CD4-positive, alpha-beta T cell treated with Interleukin-4 for 1 hour (primary cell): ENCODE measurements at regions not wholly inside any gene's neighbourhood (a gene's known extent, or its start where the extent isn't known, plus 50 kb on each side); places are given as distances from the start of the nearest gene placed in this dataset.

Experiments
- DNase-seq, 2 donors: peaks; one replicate each; pipeline ENCODE4 v3.0.0-alpha.2; 2020 to 2022

DNA sequence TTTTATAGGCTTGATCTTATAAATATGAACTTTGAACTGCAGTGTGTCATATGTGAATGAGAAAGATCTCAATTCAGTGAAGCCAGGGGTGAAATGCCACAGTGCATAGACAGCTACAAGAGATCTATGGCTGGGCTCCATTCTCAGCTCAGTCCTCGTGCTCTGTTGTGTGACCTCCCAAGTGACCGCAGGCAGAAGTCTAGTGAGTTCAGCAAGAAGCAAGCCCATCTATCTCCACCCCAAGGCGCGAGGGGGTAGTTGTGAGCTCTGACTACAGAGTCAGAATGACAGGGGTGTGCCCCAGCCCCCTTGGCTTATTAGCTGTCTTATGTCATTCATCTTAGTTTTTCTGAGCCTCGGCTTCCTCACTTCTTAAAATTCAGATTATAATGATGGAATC, 378.3 kb downstream of the FBXW7 start:
- DNase-seq, result no peak

DNA sequence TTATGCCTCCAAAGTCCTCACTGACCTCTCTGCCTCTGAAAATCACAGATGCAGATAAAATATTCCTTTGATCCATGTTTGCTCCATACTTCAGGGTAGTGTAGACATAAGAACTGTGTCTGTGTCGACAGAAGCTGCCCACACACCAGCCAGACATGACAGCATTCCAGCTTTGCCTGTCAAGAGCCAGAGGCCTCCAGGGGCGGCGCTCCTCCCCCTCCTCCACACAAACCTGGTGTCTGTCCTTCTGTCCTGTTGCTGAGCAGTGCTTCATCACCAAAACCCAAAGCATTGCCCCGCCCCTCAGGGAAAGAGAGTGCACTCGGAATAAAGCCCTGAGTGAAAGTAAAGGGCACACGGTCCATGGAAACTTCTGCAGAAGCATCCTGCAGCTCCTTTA, 379.4 kb downstream of the FBXW7 start:
- DNase-seq, result no peak

DNA sequence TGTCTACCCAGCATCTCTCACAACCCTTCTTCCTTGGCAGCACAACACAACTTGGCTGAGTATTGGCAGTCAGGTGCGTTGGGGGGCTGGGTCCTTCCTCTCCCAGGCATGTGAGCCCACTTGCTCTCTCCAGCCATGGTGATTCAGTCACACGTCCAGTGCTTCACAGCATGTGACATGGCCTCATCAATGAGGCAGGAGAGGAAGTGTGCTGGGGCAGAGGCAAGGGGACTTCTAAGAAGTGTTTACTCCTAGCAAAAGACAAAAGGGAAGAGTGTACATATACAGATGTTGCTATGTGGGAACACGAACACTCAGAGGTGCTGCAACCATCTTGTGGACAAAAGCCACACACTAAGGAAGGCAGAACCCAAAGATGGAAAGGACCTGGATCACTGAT, 380.8 kb downstream of the FBXW7 start:
- DNase-seq, result no peak

GRCh38 chr4:152154433-152154832, 381.5 kb downstream of the FBXW7 start:
- DNase-seq, result no peak

- DNase-seq, result no peak
Observed at GRCh38 chr4:152153476-152154270, 382.2 kb downstream of the FBXW7 start.

- DNase-seq, result no peak
Observed at GRCh38 chr4:152150214-152150613, 385.7 kb downstream of the FBXW7 start.

- DNase-seq, result no peak
Observed at GRCh38 chr4:152149745-152150144, 386.1 kb downstream of the FBXW7 start.

DNA sequence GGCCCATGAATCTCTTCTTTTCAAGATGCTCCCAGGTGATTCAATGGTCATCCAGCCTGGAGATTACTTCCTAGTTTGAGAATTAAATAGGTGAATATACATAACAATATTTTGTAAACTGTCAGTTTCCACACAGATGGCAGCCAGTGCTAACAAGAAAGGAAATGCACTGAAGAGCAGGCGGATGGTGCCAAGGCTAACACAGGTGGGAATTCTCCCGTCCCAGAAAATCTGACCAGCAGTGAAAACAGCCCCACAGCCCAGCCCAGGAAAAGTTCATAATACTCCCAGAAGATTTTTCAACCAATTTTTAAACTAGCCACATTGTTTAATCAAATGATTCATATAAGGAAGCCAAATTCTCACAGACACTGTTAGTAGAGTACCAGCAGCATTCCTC, 387.2 kb upstream of the GATB start:
- DNase-seq, result no peak

- DNase-seq, result no peak
Observed at GRCh38 chr4:152146244-152146643, 385.4 kb upstream of the GATB start.

GRCh38 chr4:152143806-152144205, 383.0 kb upstream of the GATB start:
- no peak for DNase-seq

- DNase-seq, result peak; percentile 22 to 25
Observed at GRCh38 chr4:152138451-152138850, 377.6 kb upstream of the GATB start.

- DNase-seq, result no peak
Observed at GRCh38 chr4:152132776-152133175, 372.0 kb upstream of the GATB start.

- no peak for DNase-seq
Observed at GRCh38 chr4:152128356-152128755, 367.5 kb upstream of the GATB start.

DNA sequence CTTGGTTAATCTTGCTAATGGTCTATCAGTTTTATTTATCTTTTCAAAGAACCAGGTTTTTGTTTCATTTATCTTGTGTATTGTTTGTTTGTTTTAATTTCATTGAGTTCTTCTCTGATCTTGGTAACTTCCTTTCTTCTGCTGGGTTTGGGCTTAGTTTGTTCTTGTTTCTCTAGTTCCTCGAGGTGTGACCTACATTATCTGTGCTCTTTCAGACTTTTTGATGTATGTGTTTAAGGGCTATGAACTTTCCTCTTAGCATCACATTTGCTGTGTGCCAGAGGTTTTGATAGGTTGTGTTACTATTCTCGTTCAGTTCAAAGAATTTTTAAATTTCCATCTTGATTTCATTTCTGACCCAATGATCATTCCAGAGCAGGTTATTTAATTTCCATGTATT, 365.4 kb upstream of the GATB start:
- no peak for DNase-seq

DNA sequence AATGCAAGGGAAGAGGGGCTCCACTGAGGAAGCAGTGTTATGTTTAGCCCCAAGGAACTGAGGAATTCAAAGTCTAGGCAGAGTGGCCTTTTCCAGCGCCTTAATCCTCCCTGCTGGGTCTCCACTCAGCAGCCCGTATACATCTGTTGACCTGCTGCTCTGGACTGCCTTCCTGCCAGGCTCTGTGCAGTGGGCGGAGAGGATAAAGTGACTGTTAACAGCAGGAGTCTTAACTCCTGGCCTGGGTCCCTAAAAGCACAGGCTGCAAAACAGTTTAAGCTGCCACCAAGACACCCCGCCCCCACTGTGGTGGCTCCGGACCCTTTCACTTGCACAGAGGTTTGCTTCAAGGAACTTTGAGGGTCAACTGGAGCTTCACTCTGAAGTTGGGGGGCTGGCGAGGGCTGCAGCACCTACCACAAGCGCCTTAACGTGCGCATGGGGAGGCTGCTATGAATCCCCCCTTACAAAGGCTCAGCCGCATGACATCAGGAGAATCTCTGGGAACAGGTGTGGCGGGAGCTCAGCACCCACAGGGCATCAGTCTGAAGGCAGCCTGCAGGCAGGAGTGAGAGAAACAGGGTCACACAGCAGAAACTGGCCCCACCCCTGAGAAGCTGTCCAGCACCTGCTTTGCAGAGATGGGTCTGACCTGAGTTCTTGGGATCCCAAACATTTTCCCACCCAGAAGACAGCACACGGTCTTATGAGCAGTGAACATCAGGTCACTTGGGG, 358.2 kb upstream of the GATB start:
- DNase-seq, result no peak

DNA sequence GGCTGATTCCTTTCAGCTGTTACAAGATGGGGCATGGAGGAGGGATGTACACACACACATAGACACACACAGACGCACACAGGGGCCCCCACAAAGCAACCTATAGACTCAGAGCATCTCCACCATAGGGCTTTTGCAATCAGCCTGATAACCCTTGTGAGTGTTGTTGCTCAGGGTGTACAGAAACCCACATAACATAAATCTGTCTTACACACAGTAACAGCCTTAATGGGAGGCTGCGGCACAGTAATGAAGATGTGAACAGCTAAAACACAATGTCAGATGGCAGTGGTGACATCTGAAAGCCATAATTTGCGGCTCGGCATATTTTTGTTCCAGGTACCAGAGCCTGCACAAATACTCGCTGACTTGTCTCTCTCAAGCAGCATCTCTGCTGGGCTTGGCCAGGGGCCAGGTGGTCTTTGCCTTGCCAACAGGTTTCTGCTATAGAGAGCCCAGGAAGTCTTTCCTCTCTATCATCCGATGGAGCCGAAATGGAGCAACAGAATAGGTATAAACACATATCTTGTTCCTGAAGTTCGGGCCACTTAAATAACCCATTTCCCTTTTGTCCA, 357.2 kb upstream of the GATB start:
- DNase-seq, result no peak

DNA sequence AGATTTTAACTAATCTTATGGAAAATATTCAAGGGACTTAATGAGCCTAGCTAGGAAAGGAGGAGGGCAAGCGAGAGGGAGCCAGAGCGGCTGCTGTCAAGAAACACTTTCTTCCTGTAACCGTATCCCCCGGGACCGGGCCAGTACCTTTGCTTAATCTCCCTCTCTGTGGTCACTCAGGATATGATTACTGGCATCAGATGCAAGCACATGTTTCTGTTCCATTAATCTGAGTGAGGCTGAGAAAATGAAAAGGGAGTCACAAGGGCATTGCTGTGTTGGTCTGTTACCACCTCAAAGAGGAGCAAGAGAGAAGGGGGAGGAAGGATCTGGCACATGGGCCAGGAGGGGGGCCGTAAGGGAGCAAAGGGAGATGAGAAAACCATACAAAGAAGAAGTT, 356.7 kb upstream of the GATB start:
- DNase-seq, result no peak

- DNase-seq, result no peak
Observed at GRCh38 chr4:152117054-152117453, 356.2 kb upstream of the GATB start.

DNA sequence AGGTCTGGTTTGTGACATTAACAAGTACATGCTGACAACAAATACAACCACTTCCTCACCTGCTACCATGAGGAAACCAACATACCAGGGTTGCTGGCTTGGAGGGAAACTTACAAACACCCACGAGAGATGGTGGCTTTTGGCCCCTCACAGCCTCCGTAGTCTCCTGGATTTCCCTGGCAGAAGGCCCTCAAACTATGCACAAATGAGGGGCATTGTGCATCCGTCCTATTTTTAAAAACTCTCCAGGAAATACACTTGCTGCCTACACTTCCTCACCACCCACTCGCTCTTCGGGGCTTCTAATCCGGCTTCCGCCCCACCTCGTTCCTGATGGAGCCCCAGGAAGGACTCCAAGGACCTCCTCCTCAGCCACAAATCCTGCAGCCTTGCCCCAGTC, 355.0 kb upstream of the GATB start:
- peak; percentile 47 to 66 for DNase-seq

DNA sequence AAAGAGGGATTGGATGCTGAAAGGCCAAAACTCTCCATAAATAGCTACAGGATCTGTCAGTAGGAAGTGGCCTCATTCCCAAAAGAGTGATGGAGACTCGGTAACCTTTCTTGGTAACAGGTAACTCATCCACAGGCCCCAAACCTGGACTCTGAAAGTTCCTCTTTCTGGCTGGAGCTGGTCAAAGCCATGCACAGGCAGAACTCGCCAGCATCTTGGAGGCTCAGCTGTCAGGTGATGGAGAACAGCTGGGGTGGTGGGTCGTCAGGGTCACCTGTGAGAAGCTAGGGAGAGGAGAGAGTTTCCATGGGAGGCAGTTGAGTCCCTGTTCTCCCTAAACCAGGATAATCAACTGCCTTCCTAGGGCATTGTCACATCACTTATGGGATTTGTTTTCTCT, 354.3 kb upstream of the GATB start:
- DNase-seq, result no peak

DNA sequence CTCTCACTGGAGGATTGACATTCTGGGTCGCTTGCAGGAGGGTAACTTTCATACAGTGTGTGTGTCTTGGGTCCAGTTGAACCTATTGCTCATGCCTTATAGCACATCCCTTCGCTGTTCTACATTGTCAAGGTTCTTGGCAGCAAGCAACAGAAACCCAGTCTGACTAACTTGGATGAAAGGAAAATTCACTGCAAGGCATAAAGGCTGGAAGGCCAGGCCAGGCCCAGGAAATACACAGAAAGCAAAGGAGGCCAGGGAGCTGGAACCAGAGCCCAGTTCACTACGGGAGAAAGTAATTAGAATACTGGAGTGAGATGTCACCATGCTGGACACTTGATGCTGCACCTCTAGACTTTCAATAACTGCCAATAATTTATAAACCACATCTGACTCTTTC, 353.8 kb upstream of the GATB start:
- DNase-seq, result no peak

DNA sequence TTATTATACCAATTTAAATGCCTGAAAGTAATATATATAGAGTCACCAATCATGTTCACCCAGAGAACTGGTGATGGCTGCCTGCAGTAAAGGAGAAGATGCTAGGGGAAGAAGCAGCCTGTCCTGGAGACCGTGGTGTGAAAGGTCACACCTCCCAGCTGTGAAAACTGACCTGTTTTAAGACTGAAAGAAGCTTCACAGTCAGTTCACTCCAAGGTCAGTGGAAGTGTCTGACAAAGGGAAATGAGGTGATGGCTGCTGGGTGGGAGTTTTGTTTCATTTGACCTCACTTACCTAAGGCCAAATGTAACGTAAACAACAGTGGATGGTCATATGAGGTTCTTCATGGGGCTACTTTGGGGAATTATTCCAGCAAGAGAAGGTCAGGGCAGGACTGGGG, 352.1 kb upstream of the GATB start:
- no peak for DNase-seq

- no peak for DNase-seq
Observed at GRCh38 chr4:152112190-152112589, 351.4 kb upstream of the GATB start.

DNA sequence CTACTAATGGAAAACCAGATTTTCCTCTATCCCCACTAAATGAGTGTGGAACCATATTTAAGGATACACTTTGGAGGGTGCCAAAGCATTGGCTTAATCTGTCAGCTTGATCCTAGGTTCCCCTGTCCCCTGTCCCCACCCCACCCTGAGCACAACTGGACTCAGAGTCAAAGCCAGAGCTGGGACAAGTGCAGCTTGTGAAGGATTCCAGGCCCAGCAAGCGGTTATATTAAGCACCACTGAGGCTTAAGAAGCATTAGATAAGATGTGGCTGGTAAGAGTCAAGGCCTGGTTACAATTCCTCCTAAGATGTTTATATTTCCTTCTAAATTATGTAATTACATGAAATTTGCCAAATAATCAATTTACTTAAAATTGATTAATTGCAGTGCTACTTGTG, 350.0 kb upstream of the GATB start:
- no peak for DNase-seq
